ENCODE measurements at regions not wholly inside any gene's neighbourhood (a gene's known extent, or its start where the extent isn't known, plus 50 kb on each side); places are given as distances from the start of the nearest gene placed in this dataset.

DNA sequence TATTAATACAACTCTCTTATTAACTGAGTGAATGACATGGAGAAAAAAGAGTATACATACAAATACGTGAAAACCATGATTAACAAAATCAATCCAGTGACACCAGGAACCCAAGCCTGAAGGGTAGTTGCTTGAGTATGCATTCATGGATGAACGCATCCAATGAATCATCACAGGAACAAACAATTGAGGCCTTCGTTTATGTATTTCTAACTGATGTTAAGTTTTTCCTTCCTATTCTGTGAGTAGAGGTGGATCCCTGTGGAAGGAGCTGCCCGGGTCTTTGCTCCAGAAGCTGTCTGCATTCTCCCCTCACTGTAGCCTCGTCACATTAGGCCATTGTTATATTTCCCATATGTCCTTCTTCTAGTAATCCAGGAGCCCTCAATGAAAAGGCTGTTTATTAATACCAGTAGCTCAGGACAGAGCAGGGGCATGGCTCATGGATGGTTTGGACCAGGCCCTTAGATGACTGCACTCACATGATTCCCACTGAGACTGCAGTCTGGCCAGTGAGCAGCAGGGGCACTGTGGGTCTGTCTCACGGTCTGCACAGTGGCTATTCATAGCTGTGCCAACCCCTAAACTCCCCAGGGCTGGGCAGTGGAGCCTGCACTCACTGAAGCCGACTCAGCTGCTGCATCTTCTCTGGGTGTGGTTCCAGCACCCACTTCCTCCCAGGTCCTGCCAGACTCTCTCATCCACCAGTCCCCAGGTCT is 128.1 kb upstream of the TOP3B start:
- H3K4me1 Mint-ChIP-seq (ENCODE audit: insufficient read depth, unreplicated experiment): peaks cover 13% of the 10 kb centered on the region
- H3K9me3 Mint-ChIP-seq (ENCODE audit: unreplicated experiment): no peaks in the 10 kb centered on the region
- TF ChIP-seq, protein P1, sequence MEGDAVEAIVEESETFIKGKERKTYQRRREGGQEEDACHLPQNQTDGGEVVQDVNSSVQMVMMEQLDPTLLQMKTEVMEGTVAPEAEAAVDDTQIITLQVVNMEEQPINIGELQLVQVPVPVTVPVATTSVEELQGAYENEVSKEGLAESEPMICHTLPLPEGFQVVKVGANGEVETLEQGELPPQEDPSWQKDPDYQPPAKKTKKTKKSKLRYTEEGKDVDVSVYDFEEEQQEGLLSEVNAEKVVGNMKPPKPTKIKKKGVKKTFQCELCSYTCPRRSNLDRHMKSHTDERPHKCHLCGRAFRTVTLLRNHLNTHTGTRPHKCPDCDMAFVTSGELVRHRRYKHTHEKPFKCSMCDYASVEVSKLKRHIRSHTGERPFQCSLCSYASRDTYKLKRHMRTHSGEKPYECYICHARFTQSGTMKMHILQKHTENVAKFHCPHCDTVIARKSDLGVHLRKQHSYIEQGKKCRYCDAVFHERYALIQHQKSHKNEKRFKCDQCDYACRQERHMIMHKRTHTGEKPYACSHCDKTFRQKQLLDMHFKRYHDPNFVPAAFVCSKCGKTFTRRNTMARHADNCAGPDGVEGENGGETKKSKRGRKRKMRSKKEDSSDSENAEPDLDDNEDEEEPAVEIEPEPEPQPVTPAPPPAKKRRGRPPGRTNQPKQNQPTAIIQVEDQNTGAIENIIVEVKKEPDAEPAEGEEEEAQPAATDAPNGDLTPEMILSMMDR (IDR thresholded peaks at IDR 0.05; ENCODE audit: unreplicated experiment): peak; percentile 58
- ChIA-PET POLR2A (interaction anchor here (0.6 to 2.5 kb wide), 10 partner anchors 12 to 129 kb away, joined by 3 to 9 read pairs (median 5); partner anchors contain the start of gene TOP3B), CTCF (interaction anchor here (0.7 to 2.5 kb wide), 22 partner anchors 8 to 1735 kb away, joined by 3 to 14 read pairs (median 4); partner anchors contain the start of gene TOP3B)
- H3K27me3 Mint-ChIP-seq (ENCODE audit: insufficient read depth, unreplicated experiment): no peaks in the 10 kb centered on the region
- peak; percentile 83 for DNase-seq (ENCODE audit: unreplicated experiment)
- intact Hi-C loops (cut with micrococcal nuclease): loop anchor here (2.0 to 10.0 kb wide), 5 partner anchors 36 to 126 kb away; partner anchors contain the start of gene TOP3B
- H3K27ac Mint-ChIP-seq (ENCODE audit: low read depth, unreplicated experiment): peak overlapping the region; percentile 79
- peaks cover 5% of the 10 kb centered on the region for H3K36me3 Mint-ChIP-seq (ENCODE audit: insufficient read depth, unreplicated experiment)
- no peak overlapping the region for H3K4me3 Mint-ChIP-seq (ENCODE audit: unreplicated experiment)
- BruUV-seq (replicated peaks): no TSS peak

DNA sequence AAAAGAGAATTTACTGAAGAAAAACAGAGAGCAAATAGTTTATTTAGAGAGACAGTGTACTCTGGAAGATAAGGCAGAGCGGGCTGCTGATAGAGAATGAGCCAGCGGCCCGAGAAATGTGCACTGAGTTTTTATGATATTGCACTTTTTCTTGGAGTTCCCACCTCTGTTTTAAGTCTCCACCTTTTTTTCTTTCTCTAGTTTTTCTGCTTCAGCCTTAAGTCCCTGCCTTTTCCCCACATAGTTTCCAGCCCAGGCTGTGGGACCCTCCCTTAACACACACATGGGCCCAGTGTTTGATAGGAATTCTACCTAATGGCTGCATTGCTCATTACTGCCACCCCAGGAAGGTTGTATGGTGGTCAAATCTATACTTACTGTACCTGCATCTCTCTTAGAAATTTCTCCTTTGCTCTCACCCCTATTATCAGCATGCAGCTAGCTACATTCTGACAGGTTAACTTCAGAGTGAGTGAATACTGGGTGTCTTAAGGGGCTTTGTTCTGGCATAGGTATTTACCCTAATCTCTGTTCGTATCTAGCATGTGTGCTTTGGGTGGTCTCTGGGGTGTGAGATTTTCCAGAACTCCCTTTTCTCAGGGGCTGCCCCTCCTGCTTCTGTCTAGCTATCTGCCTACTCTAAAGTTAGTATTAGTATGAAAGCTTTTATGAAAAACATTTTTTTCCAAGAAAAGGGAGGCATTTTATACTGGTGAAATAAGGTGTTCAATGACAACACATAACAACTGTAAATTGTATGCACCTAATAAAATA is 127.3 kb upstream of the TOP3B start:
- intact Hi-C loops (cut with micrococcal nuclease): loop anchor here (2.0 to 10.0 kb wide), 5 partner anchors 35 to 125 kb away; partner anchors contain the start of gene TOP3B
- peaks cover 13% of the 10 kb centered on the region for H3K4me1 Mint-ChIP-seq (ENCODE audit: insufficient read depth, unreplicated experiment)
- ChIA-PET POLR2A (interaction anchor here (0.7 to 2.5 kb wide), 7 partner anchors 11 to 418 kb away, joined by 3 to 9 read pairs (median 3); partner anchors contain the start of gene TOP3B), CTCF (interaction anchor here (0.6 to 2.5 kb wide), 20 partner anchors 9 to 1276 kb away, joined by 3 to 14 read pairs (median 4); no protein-coding TSS in a partner anchor)
- H3K27me3 Mint-ChIP-seq (ENCODE audit: insufficient read depth, unreplicated experiment): no peaks in the 10 kb centered on the region
- peaks cover 5% of the 10 kb centered on the region for H3K36me3 Mint-ChIP-seq (ENCODE audit: insufficient read depth, unreplicated experiment)
- no peak overlapping the region for H3K4me3 Mint-ChIP-seq (ENCODE audit: unreplicated experiment)
- BruUV-seq (replicated peaks): no TSS peak
- TF ChIP-seq, protein P1 (IDR thresholded peaks at IDR 0.05; ENCODE audit: unreplicated experiment): no peak
- H3K9me3 Mint-ChIP-seq (ENCODE audit: unreplicated experiment): no peaks in the 10 kb centered on the region
- no peak overlapping the region for H3K27ac Mint-ChIP-seq (ENCODE audit: low read depth, unreplicated experiment)
- no peak for DNase-seq (ENCODE audit: unreplicated experiment)

DNA sequence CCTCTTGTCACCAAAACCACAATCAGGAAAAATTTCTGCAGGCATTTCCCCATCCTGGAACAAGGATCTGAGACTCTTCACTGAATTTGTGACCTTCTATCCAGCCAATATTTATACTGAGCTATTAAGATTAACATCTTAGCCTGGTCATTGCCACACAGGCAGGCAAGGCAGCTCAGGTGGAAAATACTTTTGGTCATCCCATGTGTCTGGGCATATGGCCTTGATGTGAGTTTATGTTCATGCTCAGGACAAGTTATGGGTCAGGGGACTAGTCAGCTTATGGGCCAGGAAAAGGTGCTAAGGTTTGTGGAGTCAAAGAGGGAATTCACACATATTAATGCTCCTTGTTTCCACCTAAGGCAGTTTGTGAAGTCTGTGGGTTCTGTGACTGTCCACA is 124.3 kb upstream of the TOP3B start:
- Mint-ChIP-seq H3K36me3 (ENCODE audit: insufficient read depth, unreplicated experiment) (peaks cover 5% of the 10 kb centered on the region), H3K27me3 (ENCODE audit: insufficient read depth, unreplicated experiment) (no peaks in the 10 kb centered on the region), H3K27ac (ENCODE audit: low read depth, unreplicated experiment) (no peak overlapping the region), H3K9me3 (ENCODE audit: unreplicated experiment) (no peaks in the 10 kb centered on the region), H3K4me1 (ENCODE audit: insufficient read depth, unreplicated experiment) (peaks cover 13% of the 10 kb centered on the region), H3K4me3 (ENCODE audit: unreplicated experiment) (no peak overlapping the region)
- no TSS peak for BruUV-seq (replicated peaks)
- TF ChIP-seq, protein P1 (IDR thresholded peaks at IDR 0.05; ENCODE audit: unreplicated experiment): no peak
- intact Hi-C loops (cut with micrococcal nuclease): no loop called here
- ChIA-PET POLR2A (interaction anchor here (0.6 kb wide), 1 partner anchor 242 kb away, joined by 3 read pairs; no protein-coding TSS in a partner anchor), CTCF (interaction anchor here (0.6 to 0.7 kb wide), 2 partner anchors 50 to 74 kb away, joined by 3 read pairs; no protein-coding TSS in a partner anchor)
- DNase-seq (ENCODE audit: unreplicated experiment): no peak

DNA sequence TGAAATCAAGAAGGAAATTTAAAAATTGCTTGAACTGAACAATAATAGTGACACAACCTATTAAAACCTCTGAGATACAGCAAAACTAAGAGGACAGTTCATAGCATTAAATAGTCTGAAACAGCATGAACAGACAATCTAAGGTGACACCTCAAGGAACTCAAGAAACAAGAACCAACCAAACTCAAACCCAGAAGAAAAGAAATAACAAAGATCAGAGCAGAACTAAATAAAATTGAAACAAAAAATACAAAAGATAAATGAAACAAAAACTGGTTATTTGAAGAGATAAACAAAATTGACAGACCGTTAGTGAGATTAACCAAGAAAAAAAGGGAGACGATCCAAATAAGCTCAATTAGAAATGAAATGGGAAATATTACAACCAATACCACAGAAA is 122.8 kb upstream of the TOP3B start:
- no peak for DNase-seq (ENCODE audit: unreplicated experiment)
- intact Hi-C loops (cut with micrococcal nuclease): no loop called here
- no TSS peak for BruUV-seq (replicated peaks)
- ChIA-PET POLR2A (no interaction called here), CTCF (no interaction called here)
- TF ChIP-seq, protein P1 (IDR thresholded peaks at IDR 0.05; ENCODE audit: unreplicated experiment): no peak
- Mint-ChIP-seq H3K4me1 (ENCODE audit: insufficient read depth, unreplicated experiment) (no peaks in the 10 kb centered on the region), H3K9me3 (ENCODE audit: unreplicated experiment) (no peaks in the 10 kb centered on the region), H3K36me3 (ENCODE audit: insufficient read depth, unreplicated experiment) (no peaks in the 10 kb centered on the region), H3K27me3 (ENCODE audit: insufficient read depth, unreplicated experiment) (no peaks in the 10 kb centered on the region), H3K27ac (ENCODE audit: low read depth, unreplicated experiment) (no peak overlapping the region), H3K4me3 (ENCODE audit: unreplicated experiment) (no peak overlapping the region)

Measured in MCF 10A (cell line).